GM12878 (cell line): ENCODE measurements at regions not wholly inside any gene's neighbourhood (a gene's known extent, or its start where the extent isn't known, plus 50 kb on each side); places are given as distances from the start of the nearest gene placed in this dataset.

Source experiments
- BHLHE40 ChIP-seq, 2 experiments: fragments of 450-650 bp in 1 of 2; IDR thresholded peaks; 2 replicates each; pipeline ENCODE4 v1.6.1; 2011 to 2017; ENCODE audit warnings: low read depth in 2 of 2, borderline replicate concordance in 1 of 2, improper control_type of control experiment in 1 of 2, low read length in 1 of 2, mild to moderate bottlenecking in 1 of 2
- PML ChIP-seq: IDR thresholded peaks from 2 replicates; pipeline ENCODE4 v1.6.1; 2012; ENCODE audit warnings: low read length, inconsistent platforms
- RCOR1 ChIP-seq: conservative IDR thresholded peaks from 2 replicates; pipeline ENCODE4 v1.6.1; 2012; ENCODE audit warnings: low read depth, low read length, improper control_type of control experiment
- RFX5 ChIP-seq: IDR thresholded peaks from 2 replicates; pipeline ENCODE4 v1.6.1; 2011; ENCODE audit warnings: low read depth, low read length, improper control_type of control experiment
- SREBF2 ChIP-seq: IDR thresholded peaks from 2 replicates; pipeline ENCODE4 v1.6.1; 2012; ENCODE audit warnings: mild to moderate bottlenecking, low read length
- ZNF384 ChIP-seq: IDR thresholded peaks from 2 replicates; pipeline ENCODE4 v1.6.1; 2012; ENCODE audit warnings: low read depth, mild to moderate bottlenecking, low read length, improper control_type of control experiment, borderline replicate concordance
- TF ChIP-seq, protein P1 (sequence below), 3 experiments: IDR thresholded peaks in 2 of 3; conservative IDR thresholded peaks in 1 of 3; 2 replicates each; pipeline ENCODE4 v1.5.1; 2011; ENCODE audit warnings: low read depth in 3 of 3, low read length in 3 of 3, mild to moderate bottlenecking in 3 of 3, control low read depth in 2 of 3, moderate library complexity in 2 of 3, inconsistent platforms in 1 of 3, mixed read lengths in 1 of 3; ENCODE audit not compliant: control insufficient read depth in 2 of 3, insufficient read depth in 1 of 3; ENCODE audit errors: extremely low read depth in 1 of 3
- TF ChIP-seq, protein P2 (sequence below): IDR thresholded peaks from 2 replicates; pipeline ENCODE4 v1.6.1; 2011; ENCODE audit warnings: borderline replicate concordance, low read depth, mild to moderate bottlenecking, moderate library complexity, mixed read lengths, low read length; ENCODE audit not compliant: insufficient read depth; ENCODE audit errors: extremely low read length

DNA sequence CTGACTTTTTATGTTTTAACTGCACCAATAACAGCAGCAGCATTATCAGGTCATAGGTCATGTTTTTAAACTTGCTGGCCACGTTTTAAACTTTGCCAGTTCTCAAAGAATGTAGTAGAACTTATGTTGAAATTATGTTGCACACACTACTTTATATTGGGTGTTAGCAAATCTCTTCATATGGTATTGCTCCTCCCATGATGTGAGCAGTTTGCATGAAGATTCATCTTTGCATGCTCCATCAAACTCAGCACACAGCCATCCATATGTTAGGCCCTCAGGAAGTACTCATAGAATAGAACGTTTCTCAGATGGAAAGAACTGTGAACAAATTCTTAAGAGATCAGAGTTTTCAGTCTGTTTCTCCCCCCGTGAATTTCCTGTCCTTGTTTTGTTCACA lies 128.6 kb upstream of the MAP9 start:
- TF ChIP-seq RCOR1 (no peak), ZNF384 (no peak), PML (no peak), RFX5 (no peak), SREBF2 (no peak), BHLHE40 (IDR thresholded peaks at IDR 0.05; ENCODE audit: borderline replicate concordance in 1 of 2, low read depth in 2 of 2, low read length in 1 of 2) (no peak)
- TF ChIP-seq, protein P1, sequence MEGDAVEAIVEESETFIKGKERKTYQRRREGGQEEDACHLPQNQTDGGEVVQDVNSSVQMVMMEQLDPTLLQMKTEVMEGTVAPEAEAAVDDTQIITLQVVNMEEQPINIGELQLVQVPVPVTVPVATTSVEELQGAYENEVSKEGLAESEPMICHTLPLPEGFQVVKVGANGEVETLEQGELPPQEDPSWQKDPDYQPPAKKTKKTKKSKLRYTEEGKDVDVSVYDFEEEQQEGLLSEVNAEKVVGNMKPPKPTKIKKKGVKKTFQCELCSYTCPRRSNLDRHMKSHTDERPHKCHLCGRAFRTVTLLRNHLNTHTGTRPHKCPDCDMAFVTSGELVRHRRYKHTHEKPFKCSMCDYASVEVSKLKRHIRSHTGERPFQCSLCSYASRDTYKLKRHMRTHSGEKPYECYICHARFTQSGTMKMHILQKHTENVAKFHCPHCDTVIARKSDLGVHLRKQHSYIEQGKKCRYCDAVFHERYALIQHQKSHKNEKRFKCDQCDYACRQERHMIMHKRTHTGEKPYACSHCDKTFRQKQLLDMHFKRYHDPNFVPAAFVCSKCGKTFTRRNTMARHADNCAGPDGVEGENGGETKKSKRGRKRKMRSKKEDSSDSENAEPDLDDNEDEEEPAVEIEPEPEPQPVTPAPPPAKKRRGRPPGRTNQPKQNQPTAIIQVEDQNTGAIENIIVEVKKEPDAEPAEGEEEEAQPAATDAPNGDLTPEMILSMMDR (IDR thresholded peaks at IDR 0.05 in 2 of 3, conservative IDR thresholded peaks at IDR 0.05 in 1 of 3; ENCODE audit: control insufficient read depth in 2 of 3, extremely low read depth in 1 of 3, insufficient read depth in 1 of 3, low read depth in 3 of 3, low read length in 3 of 3) = no peak
- TF ChIP-seq, protein P2, sequence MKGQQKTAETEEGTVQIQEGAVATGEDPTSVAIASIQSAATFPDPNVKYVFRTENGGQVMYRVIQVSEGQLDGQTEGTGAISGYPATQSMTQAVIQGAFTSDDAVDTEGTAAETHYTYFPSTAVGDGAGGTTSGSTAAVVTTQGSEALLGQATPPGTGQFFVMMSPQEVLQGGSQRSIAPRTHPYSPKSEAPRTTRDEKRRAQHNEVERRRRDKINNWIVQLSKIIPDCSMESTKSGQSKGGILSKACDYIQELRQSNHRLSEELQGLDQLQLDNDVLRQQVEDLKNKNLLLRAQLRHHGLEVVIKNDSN = no peak
